A549 (cell line): ENCODE measurements at regions not wholly inside any gene's neighbourhood (a gene's known extent, or its start where the extent isn't known, plus 50 kb on each side); places are given as distances from the start of the nearest gene placed in this dataset.

Experiments
- ATAC-seq, 2 experiments: fragments of 200-7000 bp in 1 of 2; fragments of >200 bp in 1 of 2; cut with Nextera tagmentation in 1 of 2; cut with Tn5 transposase in 1 of 2; 3 replicates each; pipeline versions ENCODE4 v1.8.0 to v1.9.1; 2018 to 2020; ENCODE audit warnings: mild to moderate bottlenecking in 1 of 2, moderate library complexity in 1 of 2
- CTCF ChIA-PET: fragments of 300-600 bp; sonication (Branson Sonifier 250); formaldehyde crosslinking; extraction: SDS; loops from one replicate; lab custom pipeline; 2021; ENCODE audit warnings: antibody characterized with exemption, inconsistent platforms; lab: Yijun Ruan, JAX
- POLR2A ChIA-PET: fragments of 350-600 bp; formaldehyde crosslinking; extraction: SDS; loops from one replicate; lab custom pipeline; 2021; ENCODE audit warnings: antibody characterized with exemption, inconsistent platforms; lab: Yijun Ruan, JAX
- DNase-seq, 2 experiments: peaks; one replicate each; pipeline versions ENCODE4 v3.0.0 to v3.0.0-alpha.2; 2011 to 2016; ENCODE audit warnings: low read depth in 1 of 2, low spot score in 1 of 2
- FAIRE-seq: peaks from 2 replicates; lab custom pipeline; 2011; peaks lifted over from hg19 to GRCh38; lab: Jason Lieb, UNC
- H3K27ac ChIP-seq, 2 experiments: fragments of >200 bp; sonication (Bioruptor Twin); formaldehyde crosslinking; 3 replicates each; pipeline ENCODE4 v1.5.1; 2016 to 2017
- H3K4me1 ChIP-seq: fragments of >200 bp; sonication (Bioruptor Twin); formaldehyde crosslinking; 3 replicates; pipeline ENCODE4 v1.6.1; 2016
- H3K4me2 ChIP-seq: fragments of >200 bp; sonication (Bioruptor Twin); formaldehyde crosslinking; 3 replicates; pipeline ENCODE4 v1.6.1; 2016
- H3K4me3 ChIP-seq: fragments of >200 bp; sonication (Bioruptor Twin); formaldehyde crosslinking; 3 replicates; pipeline ENCODE4 v1.5.1; 2016
- H3K9me3 ChIP-seq: fragments of >200 bp; sonication (Bioruptor Twin); formaldehyde crosslinking; 3 replicates; pipeline ENCODE4 v1.6.1; 2016
- ATOH8 ChIP-seq: fragments of 250-450 bp; sonication (Bioruptor Pico); IDR thresholded peaks from 2 replicates; pipeline ENCODE4 v1.5.0; 2020; ENCODE audit warnings: low read depth, mild to moderate bottlenecking, moderate library complexity
- BHLHE40 ChIP-seq: IDR thresholded peaks from 2 replicates; pipeline ENCODE4 v1.6.1; 2012; ENCODE audit warnings: low read depth, low read length, inconsistent platforms
- CHD2 ChIP-seq: fragments of 150-350 bp; IDR thresholded peaks from 2 replicates; pipeline ENCODE4 v1.6.1; 2014; ENCODE audit warnings: low read length; ENCODE audit not compliant: partially characterized antibody
- EHMT2 ChIP-seq: fragments of 200-600 bp; sonication (generic); IDR thresholded peaks from 2 replicates; pipeline ENCODE4 v1.6.1; 2016; ENCODE audit warnings: antibody characterized with exemption, low read depth, mild to moderate bottlenecking, moderate library complexity
- ELK1 ChIP-seq: fragments of 150-350 bp; IDR thresholded peaks from 2 replicates; pipeline ENCODE4 v1.6.1; 2014; ENCODE audit warnings: low read depth, mild to moderate bottlenecking, low read length
- HES2 ChIP-seq: fragments of >200 bp; sonication (Bioruptor Twin); formaldehyde crosslinking; IDR thresholded peaks from 2 replicates; pipeline ENCODE4 v1.6.1; 2016
- HEYL ChIP-seq: fragments of 250-450 bp; sonication (Bioruptor Pico); IDR thresholded peaks from 2 replicates; pipeline ENCODE4 v1.8.0; 2021; ENCODE audit warnings: mild to moderate bottlenecking, moderate library complexity
- HOXB13 ChIP-seq: fragments of 250-450 bp; sonication (Bioruptor Pico); IDR thresholded peaks from 2 replicates; pipeline ENCODE4 v1.5.0; 2020; ENCODE audit warnings: low read depth, mild to moderate bottlenecking, moderate library complexity
- JUNB ChIP-seq: fragments of >200 bp; sonication (Bioruptor Twin); formaldehyde crosslinking; IDR thresholded peaks from 2 replicates; pipeline ENCODE4 v1.6.1; 2016
- MAFK ChIP-seq: fragments of 450-650 bp; IDR thresholded peaks from 2 replicates; pipeline ENCODE4 v1.6.1; 2014; ENCODE audit not compliant: partially characterized antibody
- MAX ChIP-seq: IDR thresholded peaks from 2 replicates; pipeline ENCODE4 v1.6.1; 2012
- MYC ChIP-seq: IDR thresholded peaks from 2 replicates; pipeline ENCODE4 v1.6.1; 2012; ENCODE audit warnings: mild to moderate bottlenecking, inconsistent platforms, low read length, improper control_type of control experiment, borderline replicate concordance
- NFE2L2 ChIP-seq: fragments of 150-350 bp; conservative IDR thresholded peaks from 2 replicates; pipeline ENCODE4 v1.6.1; 2014; ENCODE audit warnings: low read length
- PBX3 ChIP-seq: IDR thresholded peaks from 2 replicates; pipeline ENCODE4 v1.6.1; 2012
- POLR2A ChIP-seq: IDR thresholded peaks from 2 replicates; pipeline ENCODE4 v1.6.1; 2012; ENCODE audit warnings: mild to moderate bottlenecking, low read length
- RARB ChIP-seq: fragments of 250-450 bp; sonication (Bioruptor Pico); IDR thresholded peaks from 2 replicates; pipeline ENCODE4 v1.8.0; 2021; ENCODE audit warnings: mild to moderate bottlenecking, moderate library complexity
- RCOR1 ChIP-seq: fragments of 150-350 bp; IDR thresholded peaks from 2 replicates; pipeline ENCODE4 v1.6.1; 2014; ENCODE audit warnings: antibody characterized with exemption, low read length, low read depth
- REST ChIP-seq: fragments of 200-600 bp; sonication (generic); IDR thresholded peaks from 2 replicates; pipeline ENCODE4 v1.6.1; 2016; ENCODE audit warnings: antibody characterized with exemption, mild to moderate bottlenecking, moderate library complexity
- RFX5 ChIP-seq: fragments of 450-650 bp; IDR thresholded peaks from 2 replicates; pipeline ENCODE4 v1.7.1; 2014; ENCODE audit warnings: antibody characterized with exemption, mild to moderate bottlenecking, moderate library complexity
- SMC3 ChIP-seq: fragments of >200 bp; sonication (Bioruptor Twin); formaldehyde crosslinking; IDR thresholded peaks from 3 replicates; pipeline ENCODE4 v1.6.1; 2018; ENCODE audit warnings: inconsistent platforms
- TP53 ChIP-seq: fragments of 250-450 bp; sonication (Bioruptor Pico); IDR thresholded peaks from 2 replicates; pipeline ENCODE4 v1.5.0; 2021; ENCODE audit warnings: mild to moderate bottlenecking, moderate library complexity
- ZC3H11A ChIP-seq: fragments of 450-650 bp; IDR thresholded peaks from 2 replicates; pipeline ENCODE4 v1.6.1; 2014; ENCODE audit warnings: antibody characterized with exemption, mild to moderate bottlenecking
- WGBS: methylation state at CpG from one replicate; pipeline ENCODE4 v1.1.6; 2017; ENCODE audit errors: missing lambda C conversion rate; 5-methylcytosine and 5-hydroxymethylcytosine counted together

GRCh38 chr6:119428633-119429032, 79.1 kb upstream of the MAN1A1 start:
- Histone ChIP-seq H3K4me1 (no peaks in the 10 kb centered on the region), H3K4me3 (no peak overlapping the region), H3K9me3 (no peaks in the 10 kb centered on the region), H3K27ac (no peak overlapping the region), H3K4me2 (no peak overlapping the region)
- ATAC-seq (no peak), DNase-seq (no peak), FAIRE-seq (no peak)
- POLR2A ChIA-PET = no interaction called here
- CTCF ChIA-PET = no interaction called here
- no peak for TF ChIP-seq CHD2
- TF ChIP-seq ELK1 = no peak
- TF ChIP-seq BHLHE40 = no peak
- TF ChIP-seq HOXB13 (CRISPR knock-in tag) = no peak
- no peak for TF ChIP-seq MAX
- no peak for TF ChIP-seq ATOH8 (CRISPR knock-in tag)
- no peak for TF ChIP-seq JUNB
- no peak for TF ChIP-seq POLR2A
- TF ChIP-seq TP53 = no peak
- no peak for TF ChIP-seq REST
- no peak for TF ChIP-seq RARB (CRISPR knock-in tag)
- no peak for TF ChIP-seq RCOR1
- TF ChIP-seq, all 56 proteins: peak for 0

GRCh38 chr6:119426619-119427018, 77.1 kb upstream of the MAN1A1 start:
- Histone ChIP-seq H3K9me3 (no peaks in the 10 kb centered on the region), H3K4me3 (no peak overlapping the region), H3K27ac (no peak overlapping the region), H3K4me1 (no peaks in the 10 kb centered on the region), H3K4me2 (no peak overlapping the region)
- POLR2A ChIA-PET = no interaction called here
- DNase-seq = no peak
- no peak for TF ChIP-seq ATOH8 (CRISPR knock-in tag)
- no peak for TF ChIP-seq POLR2A
- no peak for TF ChIP-seq MYC
- TF ChIP-seq NFE2L2 = no peak
- no peak for TF ChIP-seq MAFK
- TF ChIP-seq HEYL (CRISPR knock-in tag) = no peak
- no peak for TF ChIP-seq RCOR1
- no peak for TF ChIP-seq HES2
- TF ChIP-seq CHD2 = no peak
- TF ChIP-seq RFX5 = no peak
- no peak for TF ChIP-seq ZC3H11A
- TF ChIP-seq PBX3 = no peak
- TF ChIP-seq EHMT2 = no peak
- TF ChIP-seq SMC3 = no peak
- TF ChIP-seq BHLHE40 = no peak
- no peak for TF ChIP-seq ELK1
- no peak for ATAC-seq
- no peak for FAIRE-seq
- CTCF ChIA-PET = no interaction called here
- 0% methylated on average over 3 of the region's 3 CpGs for WGBS
